NCI-H524 (cell line): ENCODE measurements at regions not wholly inside any gene's neighbourhood (a gene's known extent, or its start where the extent isn't known, plus 50 kb on each side); places are given as distances from the start of the nearest gene placed in this dataset.

Source experiments
- DNase-seq, 2 experiments: peaks; one replicate each; lab custom pipeline; 2025; lab: John Stamatoyannopoulos, UW

DNA sequence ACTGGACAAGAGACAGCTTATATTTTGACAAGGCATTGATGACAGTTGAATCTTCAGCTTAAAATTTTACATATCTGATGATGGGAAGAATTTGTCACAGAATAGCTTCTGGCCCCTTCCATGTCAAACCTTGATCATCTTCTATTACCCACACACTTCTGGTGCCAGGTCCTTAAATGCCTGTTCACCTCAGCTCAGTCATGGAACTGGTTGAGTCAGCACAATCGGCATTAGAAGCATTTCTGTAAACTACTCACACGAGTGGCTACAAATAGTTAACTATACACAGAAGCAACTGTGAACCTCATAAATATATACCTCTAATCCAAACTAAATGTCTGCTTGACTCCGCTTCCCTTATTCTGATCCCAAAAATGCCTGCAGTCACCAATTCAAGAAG lies 161.2 kb downstream of the FOXO1 start:
- no peak for DNase-seq
